ENCODE measurements at regions not wholly inside any gene's neighbourhood (a gene's known extent, or its start where the extent isn't known, plus 50 kb on each side); places are given as distances from the start of the nearest gene placed in this dataset.

DNA sequence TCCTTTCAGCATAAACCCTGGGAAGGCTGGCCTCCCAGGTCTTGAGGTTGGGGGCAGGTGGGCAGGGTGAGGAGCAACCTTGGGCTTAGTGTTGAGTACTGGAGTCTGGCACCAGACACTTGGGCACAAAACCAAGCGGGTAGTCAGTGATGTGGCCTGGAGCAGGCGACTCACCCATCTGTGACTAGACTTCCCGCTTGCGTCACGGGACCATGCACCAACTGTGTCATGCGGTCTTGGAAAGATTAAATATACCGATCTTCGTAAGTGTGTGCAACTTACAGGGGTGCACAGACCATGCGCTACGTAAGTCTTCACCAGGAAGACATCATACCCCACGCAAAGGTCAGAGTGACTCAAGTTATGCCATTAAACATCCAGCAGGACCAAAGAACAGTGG is 304.4 kb upstream of the IRX4 start:
- Histone ChIP-seq H3K79me2 (ENCODE audit: low read depth) (no peaks in the 10 kb centered on the region), H3K27me3 (no peaks in the 10 kb centered on the region), H4K20me1 (ENCODE audit: low read depth) (no peaks in the 10 kb centered on the region), H3F3A (ENCODE audit: low read depth) (no peaks in the 10 kb centered on the region), H3K36me3 (no peaks in the 10 kb centered on the region), H3K4me1 (no peaks in the 10 kb centered on the region), H3K27ac (no peak overlapping the region), H3K4me2 (no peak overlapping the region), H3K9ac (no peak overlapping the region), H3K4me3 (no peak overlapping the region), H2AFZ (replicated peaks) (no peak overlapping the region), H3K9me3 (ENCODE audit: low read depth) (no peaks in the 10 kb centered on the region)
- no peaks in the 10 kb centered on the region for H3K36me3 Mint-ChIP-seq
- no peak overlapping the region for H3K27ac Mint-ChIP-seq
- peaks cover 17% of the 10 kb centered on the region for H3K4me1 Mint-ChIP-seq
- DNase-seq (ENCODE audit: low spot score) = no peak
- peaks cover 2% of the 10 kb centered on the region for H3K27me3 Mint-ChIP-seq (ENCODE audit: insufficient read depth, low read depth)
- TF ChIP-seq, protein P1, sequence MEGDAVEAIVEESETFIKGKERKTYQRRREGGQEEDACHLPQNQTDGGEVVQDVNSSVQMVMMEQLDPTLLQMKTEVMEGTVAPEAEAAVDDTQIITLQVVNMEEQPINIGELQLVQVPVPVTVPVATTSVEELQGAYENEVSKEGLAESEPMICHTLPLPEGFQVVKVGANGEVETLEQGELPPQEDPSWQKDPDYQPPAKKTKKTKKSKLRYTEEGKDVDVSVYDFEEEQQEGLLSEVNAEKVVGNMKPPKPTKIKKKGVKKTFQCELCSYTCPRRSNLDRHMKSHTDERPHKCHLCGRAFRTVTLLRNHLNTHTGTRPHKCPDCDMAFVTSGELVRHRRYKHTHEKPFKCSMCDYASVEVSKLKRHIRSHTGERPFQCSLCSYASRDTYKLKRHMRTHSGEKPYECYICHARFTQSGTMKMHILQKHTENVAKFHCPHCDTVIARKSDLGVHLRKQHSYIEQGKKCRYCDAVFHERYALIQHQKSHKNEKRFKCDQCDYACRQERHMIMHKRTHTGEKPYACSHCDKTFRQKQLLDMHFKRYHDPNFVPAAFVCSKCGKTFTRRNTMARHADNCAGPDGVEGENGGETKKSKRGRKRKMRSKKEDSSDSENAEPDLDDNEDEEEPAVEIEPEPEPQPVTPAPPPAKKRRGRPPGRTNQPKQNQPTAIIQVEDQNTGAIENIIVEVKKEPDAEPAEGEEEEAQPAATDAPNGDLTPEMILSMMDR (IDR thresholded peaks at IDR 0.05) = no peak
- TF ChIP-seq EZH2phosphoT487 (IDR thresholded peaks at IDR 0.05) (no peak), EZH2 (IDR thresholded peaks at IDR 0.05) (no peak)
- no peak overlapping the region for H3K4me3 Mint-ChIP-seq
- H3K9me3 Mint-ChIP-seq = peaks cover 2% of the 10 kb centered on the region

DNA sequence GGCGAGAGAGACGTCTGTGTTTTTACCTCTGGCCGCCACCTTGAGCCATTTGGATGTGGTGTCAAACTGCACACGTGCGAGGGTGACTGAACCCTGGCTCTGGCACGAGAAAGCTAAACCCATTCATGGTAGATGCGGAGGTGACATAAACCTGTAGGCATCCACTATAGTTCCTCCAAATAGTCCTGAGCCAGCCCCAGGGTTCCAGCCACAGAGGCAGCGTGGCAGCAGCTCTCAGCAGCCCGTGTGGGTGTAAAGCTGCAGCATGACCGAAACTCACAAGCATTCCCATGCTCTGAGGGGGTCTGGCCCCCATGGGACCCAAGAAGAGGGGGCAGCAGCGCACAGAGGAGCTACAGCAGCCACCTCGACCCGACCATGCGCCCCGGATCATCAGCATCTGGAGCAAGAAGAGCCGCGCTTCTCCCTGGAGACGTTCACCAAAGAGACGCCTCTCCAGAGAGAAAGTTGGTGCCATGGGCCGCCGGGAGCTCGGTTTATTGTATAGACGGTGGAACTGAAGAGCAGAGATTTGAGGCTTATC is 303.8 kb upstream of the IRX4 start:
- TF ChIP-seq, protein P1 (IDR thresholded peaks at IDR 0.05) = no peak
- TF ChIP-seq EZH2phosphoT487 (IDR thresholded peaks at IDR 0.05) (no peak), EZH2 (IDR thresholded peaks at IDR 0.05) (no peak)
- Mint-ChIP-seq H3K4me1 (peaks cover 18% of the 10 kb centered on the region), H3K27me3 (ENCODE audit: insufficient read depth, low read depth) (peaks cover 4% of the 10 kb centered on the region), H3K4me3 (no peak overlapping the region), H3K9me3 (peaks cover 2% of the 10 kb centered on the region), H3K27ac (no peak overlapping the region), H3K36me3 (no peaks in the 10 kb centered on the region)
- H3K4me3 ChIP-seq = no peak overlapping the region
- no peaks in the 10 kb centered on the region for H3K79me2 ChIP-seq (ENCODE audit: low read depth)
- H3K9ac ChIP-seq = no peak overlapping the region
- no peaks in the 10 kb centered on the region for H4K20me1 ChIP-seq (ENCODE audit: low read depth)
- no peak overlapping the region for H3K4me2 ChIP-seq
- H3K9me3 ChIP-seq (ENCODE audit: low read depth) = no peaks in the 10 kb centered on the region
- H3K4me1 ChIP-seq = no peaks in the 10 kb centered on the region
- H2AFZ ChIP-seq (replicated peaks) = no peak overlapping the region
- H3K27me3 ChIP-seq = no peaks in the 10 kb centered on the region
- no peak overlapping the region for H3K27ac ChIP-seq
- no peaks in the 10 kb centered on the region for H3F3A ChIP-seq (ENCODE audit: low read depth)
- no peaks in the 10 kb centered on the region for H3K36me3 ChIP-seq
- DNase-seq (ENCODE audit: low spot score) = no peak

DNA sequence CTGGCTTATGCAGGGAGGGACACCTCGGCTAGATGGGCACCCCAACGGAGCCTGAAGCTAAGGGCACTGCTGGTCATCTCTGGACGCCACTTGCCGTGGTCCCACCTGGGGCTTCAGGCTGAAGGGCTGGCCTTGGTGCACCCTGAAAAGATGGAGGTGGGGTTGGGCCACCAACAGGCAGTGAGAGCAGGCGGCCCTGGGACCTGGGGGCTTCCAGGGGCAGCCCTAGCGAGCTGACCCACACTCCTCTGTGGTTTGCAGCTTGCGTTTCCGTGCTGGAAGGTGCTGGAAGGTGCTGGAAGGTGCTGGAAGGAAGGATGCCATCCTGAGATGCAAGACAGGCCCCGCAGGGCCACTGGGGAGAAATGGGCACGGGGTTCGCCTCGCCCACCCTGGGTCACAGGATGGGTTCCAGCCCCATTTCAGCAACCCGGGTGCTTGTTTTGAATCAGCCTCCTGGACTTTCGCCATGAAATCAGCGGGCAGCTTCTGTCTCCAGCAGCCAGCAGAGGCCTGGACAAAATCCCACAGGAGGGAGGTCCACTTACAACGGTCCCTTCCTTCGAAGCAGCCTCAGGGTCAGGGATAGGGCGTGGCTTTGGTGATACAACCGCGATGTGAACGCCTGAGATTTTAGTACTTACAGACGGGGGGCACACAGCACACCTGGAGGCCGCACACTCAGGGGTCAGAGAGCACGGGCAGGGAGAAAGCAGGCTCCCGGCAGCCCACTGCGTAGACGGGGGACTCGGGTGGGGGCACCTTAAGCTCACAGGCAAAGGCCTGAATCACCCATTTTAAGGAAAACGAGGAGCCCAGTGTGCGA is 303.1 kb upstream of the IRX4 start:
- no peak for DNase-seq (ENCODE audit: low spot score)

More for the DNA sequence above, 303.1 kb upstream of the IRX4 start:
- Histone ChIP-seq H2AFZ (replicated peaks) (no peak overlapping the region), H3K9ac (no peak overlapping the region), H3K79me2 (ENCODE audit: low read depth) (no peaks in the 10 kb centered on the region), H3F3A (ENCODE audit: low read depth) (no peaks in the 10 kb centered on the region), H3K4me3 (no peak overlapping the region), H3K36me3 (no peaks in the 10 kb centered on the region), H3K27ac (no peak overlapping the region), H3K4me1 (no peaks in the 10 kb centered on the region), H4K20me1 (ENCODE audit: low read depth) (no peaks in the 10 kb centered on the region), H3K4me2 (no peak overlapping the region), H3K9me3 (ENCODE audit: low read depth) (no peaks in the 10 kb centered on the region), H3K27me3 (no peaks in the 10 kb centered on the region)
- Mint-ChIP-seq H3K4me3 (no peak overlapping the region), H3K27me3 (ENCODE audit: insufficient read depth, low read depth) (peaks cover 4% of the 10 kb centered on the region), H3K27ac (no peak overlapping the region), H3K36me3 (no peaks in the 10 kb centered on the region), H3K4me1 (peaks cover 25% of the 10 kb centered on the region), H3K9me3 (peaks cover 2% of the 10 kb centered on the region)
- TF ChIP-seq, protein P1 (IDR thresholded peaks at IDR 0.05) = no peak
- TF ChIP-seq EZH2phosphoT487 (IDR thresholded peaks at IDR 0.05) (no peak), EZH2 (IDR thresholded peaks at IDR 0.05) (no peak)

Data from neural progenitor cell (in vitro differentiated cells).